H1 (cell line): ENCODE measurements at regions not wholly inside any gene's neighbourhood (a gene's known extent, or its start where the extent isn't known, plus 50 kb on each side); places are given as distances from the start of the nearest gene placed in this dataset.
A peak's percentile ranks its signal among the peaks of the same experiment; 100 is the strongest.

ENCODE experiments used
- CTCF ChIA-PET: fragments of 300-600 bp; sonication (Branson Sonifier 250); formaldehyde crosslinking; loops from one replicate; lab custom pipeline; 2021; ENCODE audit not compliant: partially characterized antibody; lab: Charles Lee
- POLR2A ChIA-PET: fragments of 300-600 bp; sonication (Branson Sonifier 250); formaldehyde crosslinking; loops from one replicate; lab custom pipeline; 2021; ENCODE audit warnings: inconsistent platforms; ENCODE audit not compliant: partially characterized antibody; lab: Charles Lee
- DNase-seq, 2 experiments: peaks; one replicate each; pipeline versions ENCODE4 v3.0.0 to v3.0.0-alpha.2; 2010 to 2022; ENCODE audit warnings: low spot score in 2 of 2, low read depth in 1 of 2, mixed read lengths in 1 of 2
- FAIRE-seq: peaks from 2 replicates; lab custom pipeline; 2011; peaks lifted over from hg19 to GRCh38; lab: Jason Lieb, UNC
- H2AFZ ChIP-seq: 2 replicates; pipeline ENCODE4 v1.8.1; 2012; ENCODE audit warnings: low read length, inconsistent platforms
- H2AK5ac ChIP-seq: 2 replicates; pipeline ENCODE4 v1.6.1; 2013; ENCODE audit warnings: low read depth, low read length
- H2BK120ac ChIP-seq: replicated peaks from 2 replicates; pipeline ENCODE3; 2013; ENCODE audit warnings: low read depth, low read length, inconsistent platforms
- H2BK12ac ChIP-seq: 2 replicates; pipeline ENCODE4 v1.6.1; 2013; ENCODE audit warnings: low read depth, low read length
- H2BK15ac ChIP-seq: 2 replicates; pipeline ENCODE4 v1.6.1; 2013; ENCODE audit warnings: low read length
- H2BK20ac ChIP-seq: 2 replicates; pipeline ENCODE4 v1.6.1; 2013; ENCODE audit warnings: low read length
- H2BK5ac ChIP-seq: 2 replicates; pipeline ENCODE4 v1.6.1; 2013; ENCODE audit warnings: low read depth, low read length
- H3K14ac ChIP-seq: 2 replicates; pipeline ENCODE4 v1.6.1; 2013; ENCODE audit warnings: inconsistent platforms; ENCODE audit not compliant: insufficient read length
- H3K18ac ChIP-seq: 2 replicates; pipeline ENCODE4 v1.6.1; 2013; ENCODE audit warnings: low read length; ENCODE audit errors: extremely low read depth
- H3K23ac ChIP-seq: 2 replicates; pipeline ENCODE4 v1.6.1; 2013; ENCODE audit warnings: inconsistent platforms; ENCODE audit not compliant: insufficient read length
- H3K23me2 ChIP-seq: 2 replicates; pipeline ENCODE4 v1.6.1; 2013; ENCODE audit warnings: low read depth, low read length
- H3K27ac ChIP-seq: 2 replicates; pipeline ENCODE4 v1.6.1; 2011; ENCODE audit warnings: low read depth, low read length, inconsistent platforms
- H3K27me3 ChIP-seq, 4 experiments: replicated peaks in 1 of 4; 1 replicate in 1 of 4; 2 replicates in 3 of 4; pipeline versions ENCODE4 v1.6.1 to v1.8.1; 2011 to 2013; ENCODE audit warnings: low read length in 3 of 4, mild to moderate bottlenecking in 3 of 4, inconsistent platforms in 2 of 4, mixed read lengths in 2 of 4, moderate library complexity in 1 of 4; ENCODE audit not compliant: control insufficient read depth in 3 of 4, insufficient read depth in 3 of 4; ENCODE audit errors: extremely low read depth in 1 of 4
- H3K36me3 ChIP-seq, 4 experiments: 2 replicates each; pipeline versions ENCODE4 v1.6.1 to v1.8.1; 2011 to 2013; ENCODE audit warnings: mild to moderate bottlenecking in 4 of 4, low read length in 3 of 4, moderate library complexity in 2 of 4, control low read depth in 1 of 4, inconsistent platforms in 1 of 4; ENCODE audit not compliant: insufficient read depth in 4 of 4, control insufficient read depth in 2 of 4
- H3K4ac ChIP-seq: replicated peaks from 2 replicates; pipeline ENCODE3; 2013; ENCODE audit warnings: low read length, low read depth, mixed read lengths, inconsistent platforms; ENCODE audit not compliant: insufficient read length
- H3K4me1 ChIP-seq, 4 experiments: replicated peaks in 1 of 4; 1 replicate in 1 of 4; 2 replicates in 3 of 4; pipeline versions ENCODE4 v1.6.1 to v1.8.1; 2011 to 2013; ENCODE audit warnings: low read length in 3 of 4, inconsistent platforms in 2 of 4, mixed read lengths in 1 of 4; ENCODE audit not compliant: insufficient read depth in 4 of 4, control insufficient read depth in 3 of 4
- H3K4me2 ChIP-seq, 2 experiments: 2 replicates each; pipeline versions ENCODE4 v1.6.1 to v1.8.1; 2011 to 2013; ENCODE audit warnings: low read depth in 2 of 2, low read length in 2 of 2, control low read depth in 1 of 2, inconsistent platforms in 1 of 2, mild to moderate bottlenecking in 1 of 2; ENCODE audit not compliant: insufficient read depth in 1 of 2
- H3K4me3 ChIP-seq, 4 experiments: fragments of 200-600, 300-600 bp in 1 of 4; sonication (generic), shearing (Covaris generic), sonication (Bioruptor Twin) in 1 of 4; 2 replicates each; pipeline versions ENCODE4 v1.5.1 to v1.8.1; 2011 to 2016; ENCODE audit warnings: low read length in 4 of 4, low read depth in 3 of 4, control low read depth in 2 of 4, inconsistent platforms in 2 of 4, mild to moderate bottlenecking in 2 of 4, mixed read lengths in 1 of 4, moderate library complexity in 1 of 4; ENCODE audit not compliant: insufficient read depth in 2 of 4; ENCODE audit errors: extremely low read depth in 1 of 4
- H3K56ac ChIP-seq: replicated peaks from 2 replicates; pipeline ENCODE3; 2013; ENCODE audit warnings: low read depth, mild to moderate bottlenecking, mixed read lengths, low read length, inconsistent platforms; ENCODE audit not compliant: insufficient read length
- H3K79me1 ChIP-seq: 2 replicates; pipeline ENCODE4 v1.6.1; 2013; ENCODE audit warnings: low read depth, low read length, control low read depth
- H3K79me2 ChIP-seq, 2 experiments: 2 replicates each; pipeline versions ENCODE4 v1.6.1 to v1.8.1; 2012 to 2013; ENCODE audit warnings: low read length in 2 of 2, mild to moderate bottlenecking in 2 of 2, inconsistent platforms in 1 of 2; ENCODE audit not compliant: insufficient read depth in 2 of 2, control insufficient read depth in 1 of 2
- H3K9ac ChIP-seq, 4 experiments: replicated peaks in 1 of 4; 1 replicate in 1 of 4; 2 replicates in 3 of 4; pipeline versions ENCODE4 v1.6.1 to v1.8.1; 2011 to 2013; ENCODE audit warnings: low read depth in 3 of 4, low read length in 3 of 4, control low read depth in 2 of 4, mild to moderate bottlenecking in 2 of 4, moderate library complexity in 2 of 4, inconsistent platforms in 1 of 4; ENCODE audit errors: extremely low read depth in 1 of 4
- H3K9me3 ChIP-seq, 2 experiments: 2 replicates each; pipeline versions ENCODE4 v1.6.1 to v1.8.1; 2012 to 2013; ENCODE audit warnings: mild to moderate bottlenecking in 2 of 2, moderate library complexity in 2 of 2, control low read depth in 1 of 2, inconsistent platforms in 1 of 2, low read depth in 1 of 2, low read length in 1 of 2, mixed read lengths in 1 of 2; ENCODE audit not compliant: insufficient read depth in 2 of 2
- H4K20me1 ChIP-seq, 2 experiments: replicated peaks in 1 of 2; 2 replicates each; pipeline versions ENCODE3 to v1.8.1; 2011 to 2013; ENCODE audit warnings: inconsistent platforms in 2 of 2, low read length in 2 of 2, mild to moderate bottlenecking in 1 of 2; ENCODE audit not compliant: insufficient read depth in 2 of 2, control insufficient read depth in 1 of 2
- H4K5ac ChIP-seq: 2 replicates; pipeline ENCODE4 v1.6.1; 2013; ENCODE audit warnings: low read length, low read depth, mixed read lengths, inconsistent platforms; ENCODE audit not compliant: insufficient read length
- H4K8ac ChIP-seq: 2 replicates; pipeline ENCODE4 v1.8.0; 2013; ENCODE audit warnings: mild to moderate bottlenecking, moderate library complexity, low read length, inconsistent platforms; ENCODE audit not compliant: insufficient read depth; ENCODE audit errors: extremely low read depth
- H4K91ac ChIP-seq: replicated peaks from 2 replicates; pipeline ENCODE3; 2013; ENCODE audit warnings: low read length, mixed read lengths, inconsistent platforms; ENCODE audit not compliant: insufficient read length
- BCL11A ChIP-seq, 2 experiments: IDR thresholded peaks; one replicate each; pipeline ENCODE4 v1.6.1; 2011; ENCODE audit warnings: low read depth in 2 of 2, low read length in 2 of 2, mild to moderate bottlenecking in 2 of 2
- BRCA1 ChIP-seq: IDR thresholded peaks from 2 replicates; pipeline ENCODE4 v1.6.1; 2012; ENCODE audit warnings: low read depth, low read length, improper control_type of control experiment
- CHD1 ChIP-seq: IDR thresholded peaks from 2 replicates; pipeline ENCODE4 v1.6.1; 2012; ENCODE audit warnings: low read depth, low read length, improper control_type of control experiment
- EGR1 ChIP-seq: IDR thresholded peaks from 2 replicates; pipeline ENCODE4 v1.6.1; 2011; ENCODE audit warnings: low read depth, low read length, borderline replicate concordance
- JUN ChIP-seq: IDR thresholded peaks from 2 replicates; pipeline ENCODE4 v1.6.1; 2011; ENCODE audit warnings: low read depth, mild to moderate bottlenecking, improper control_type of control experiment, low read length
- KDM5A ChIP-seq: fragments of 200-600 bp; IDR thresholded peaks from 2 replicates; pipeline ENCODE4 v1.7.1; 2012; ENCODE audit warnings: mild to moderate bottlenecking, low read length, inconsistent platforms, mixed read lengths
- MAX ChIP-seq: IDR thresholded peaks from 2 replicates; pipeline ENCODE4 v1.6.1; 2012; ENCODE audit warnings: inconsistent platforms
- POU5F1 ChIP-seq: IDR thresholded peaks from 2 replicates; pipeline ENCODE4 v1.6.1; 2011; ENCODE audit warnings: low read depth, mild to moderate bottlenecking, low read length, moderate library complexity
- SRF ChIP-seq: IDR thresholded peaks from 2 replicates; pipeline ENCODE4 v1.6.1; 2011; ENCODE audit warnings: mild to moderate bottlenecking, low read depth, low read length, moderate library complexity
- SUZ12 ChIP-seq: fragments of 200-600 bp; sonication (generic); IDR thresholded peaks from 2 replicates; pipeline ENCODE4 v1.6.1; 2012; ENCODE audit warnings: mild to moderate bottlenecking, inconsistent platforms, low read length, moderate library complexity, mixed read lengths
- TAF7 ChIP-seq: optimal IDR thresholded peaks from 2 replicates; pipeline ENCODE3; 2011; ENCODE audit warnings: low read depth, mild to moderate bottlenecking, inconsistent platforms, low read length, moderate library complexity, borderline replicate concordance
- USF2 ChIP-seq: IDR thresholded peaks from 2 replicates; pipeline ENCODE4 v1.6.1; 2011; ENCODE audit warnings: low read length, improper control_type of control experiment
- WGBS, 2 experiments: shearing (Covaris generic) in 1 of 2; methylation state at CpG; one replicate each; pipeline versions ENCODE4 v1.1.6 to v1.1.7; 2013 to 2015; ENCODE audit warnings: low lambda C conversion rate in 2 of 2, mixed read lengths in 2 of 2, inconsistent platforms in 1 of 2, low coverage in 1 of 2, missing lambda C conversion rate in 1 of 2; ENCODE audit not compliant: insufficient replicate concordance in 2 of 2, insufficient coverage in 1 of 2, insufficient read length in 1 of 2; ENCODE audit errors: extremely low coverage in 1 of 2, missing lambda C conversion rate in 1 of 2; 5-methylcytosine and 5-hydroxymethylcytosine counted together

- Histone ChIP-seq H3K23me2 (no peaks in the 10 kb centered on the region), H3K4me2 (no peak overlapping the region), H2BK20ac (no peak overlapping the region), H3K79me1 (no peaks in the 10 kb centered on the region), H4K20me1 (no peaks in the 10 kb centered on the region), H4K91ac (no peak overlapping the region), H4K5ac (no peak overlapping the region), H2BK120ac (no peak overlapping the region), H2AFZ (no peak overlapping the region), H3K23ac (no peak overlapping the region), H3K56ac (no peak overlapping the region), H2BK5ac (no peak overlapping the region), H3K4me3 (no peak overlapping the region), H3K14ac (no peak overlapping the region), H3K9me3 (no peaks in the 10 kb centered on the region), H2BK15ac (no peak overlapping the region), H3K4ac (no peak overlapping the region), H3K36me3 (no peaks in the 10 kb centered on the region), H4K8ac (peak overlapping the region; percentile 39; the same call in 1 of the 2 replicates), H2BK12ac (peak overlapping the region; percentile 80; the same call in 1 of the 2 replicates), H3K79me2 (no peaks in the 10 kb centered on the region), H3K9ac (no peak overlapping the region), H3K27ac (no peak overlapping the region), H3K18ac (no peak overlapping the region), H3K27me3 (no peaks in the 10 kb centered on the region; a peak in 1 of 7 replicates), H3K4me1 (peaks cover 0 to 5% (median 3%) of the 10 kb centered on the region in 4 experiments; a peak in 6 of 7 replicates), H2AK5ac (no peak overlapping the region)
- peak in 1 of 2 experiments; percentile 42 for DNase-seq
- ChIA-PET CTCF (interaction anchor here (0.6 to 2.1 kb wide), 6 partner anchors 17 to 219 kb away, joined by 3 to 5 read pairs (median 4); no protein-coding TSS in a partner anchor), POLR2A (interaction anchor here (1.7 kb wide), 1 partner anchor 10 kb away, joined by 5 read pairs; no protein-coding TSS in a partner anchor)
- WGBS, 2 experiments = 81% methylated on average over 5 of the region's 5 CpGs; no CpG with 5 or more reads in 1 of the 2 experiments
- no peak for FAIRE-seq
- TF ChIP-seq JUN (no peak), SUZ12 (no peak), CHD1 (no peak), BCL11A (IDR thresholded peaks at IDR 0.05; ENCODE audit: low read depth in 2 of 2, low read length in 2 of 2) (no peak), POU5F1 (no peak), TAF7 (no peak), USF2 (no peak), SRF (no peak), BRCA1 (no peak), EGR1 (no peak), MAX (no peak), KDM5A (no peak)
Observed at GRCh38 chr11:130653838-130654636, 205.6 kb downstream of the ADAMTS15 start.
